HEK293 (cell line): ENCODE measurements at regions not wholly inside any gene's neighbourhood (a gene's known extent, or its start where the extent isn't known, plus 50 kb on each side); places are given as distances from the start of the nearest gene placed in this dataset.
A peak's percentile ranks its signal among the peaks of the same experiment; 100 is the strongest.

Source experiments
- MZF1 ChIP-seq: fragments of 450-650 bp; formaldehyde crosslinking; IDR thresholded peaks from 2 replicates; pipeline ENCODE4 v1.5.1; 2017; ENCODE audit warnings: missing biosample characterization, missing genetic modification characterization, borderline replicate concordance
- TRIM28 ChIP-seq: IDR thresholded peaks from 2 replicates; pipeline ENCODE4 v1.6.1; 2011; ENCODE audit warnings: low read length, control low read depth, borderline replicate concordance
- ZEB2 ChIP-seq: fragments of 450-650 bp; formaldehyde crosslinking; IDR thresholded peaks from 2 replicates; pipeline ENCODE4 v1.5.1; 2016; ENCODE audit warnings: missing biosample characterization, missing genetic modification characterization
- ZFP3 ChIP-seq: fragments of 450-650 bp; formaldehyde crosslinking; IDR thresholded peaks from 2 replicates; pipeline ENCODE4 v1.5.1; 2016; ENCODE audit warnings: low read depth, missing biosample characterization, missing genetic modification characterization
- ZNF571 ChIP-seq: fragments of 450-650 bp; formaldehyde crosslinking; IDR thresholded peaks from 2 replicates; pipeline ENCODE4 v1.5.0; 2017; ENCODE audit warnings: missing biosample characterization, missing genetic modification characterization
- TF ChIP-seq, protein P1 (sequence below): fragments of 450-650 bp; formaldehyde crosslinking; IDR thresholded peaks from 2 replicates; pipeline ENCODE4 v1.5.1; 2016; ENCODE audit warnings: missing biosample characterization, missing genetic modification characterization
- TF ChIP-seq, protein P2 (sequence below): fragments of 450-650 bp; IDR thresholded peaks from 2 replicates; pipeline ENCODE4 v1.5.1; 2018; ENCODE audit warnings: missing biosample characterization, missing genetic modification characterization

DNA sequence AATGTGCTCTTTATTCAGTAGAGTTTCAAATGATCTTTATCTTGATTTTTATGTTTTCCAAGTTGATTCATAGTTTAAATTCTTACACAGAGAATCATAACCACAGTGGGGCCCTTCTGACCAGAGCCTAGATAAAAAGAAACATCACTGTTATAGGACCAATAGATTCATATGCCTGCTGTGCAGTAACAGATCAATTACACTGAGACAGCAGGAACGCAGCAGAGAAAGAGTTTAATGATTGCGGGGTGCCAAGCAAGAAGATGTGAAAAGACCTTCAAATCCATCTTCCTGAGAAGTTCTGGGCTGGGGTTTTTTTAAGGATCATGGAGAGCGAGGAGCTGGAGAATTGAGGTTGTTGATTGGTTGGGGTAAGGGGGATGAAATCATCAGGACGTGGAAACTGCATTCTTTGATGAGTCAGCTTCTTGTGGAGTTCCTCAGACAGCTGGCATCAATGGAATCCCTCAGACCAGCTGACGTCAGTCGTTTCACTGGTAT is 346.6 kb downstream of the TBC1D4 start:
- no peak for TF ChIP-seq MZF1
- no peak for TF ChIP-seq ZNF571
- TF ChIP-seq, protein P1, sequence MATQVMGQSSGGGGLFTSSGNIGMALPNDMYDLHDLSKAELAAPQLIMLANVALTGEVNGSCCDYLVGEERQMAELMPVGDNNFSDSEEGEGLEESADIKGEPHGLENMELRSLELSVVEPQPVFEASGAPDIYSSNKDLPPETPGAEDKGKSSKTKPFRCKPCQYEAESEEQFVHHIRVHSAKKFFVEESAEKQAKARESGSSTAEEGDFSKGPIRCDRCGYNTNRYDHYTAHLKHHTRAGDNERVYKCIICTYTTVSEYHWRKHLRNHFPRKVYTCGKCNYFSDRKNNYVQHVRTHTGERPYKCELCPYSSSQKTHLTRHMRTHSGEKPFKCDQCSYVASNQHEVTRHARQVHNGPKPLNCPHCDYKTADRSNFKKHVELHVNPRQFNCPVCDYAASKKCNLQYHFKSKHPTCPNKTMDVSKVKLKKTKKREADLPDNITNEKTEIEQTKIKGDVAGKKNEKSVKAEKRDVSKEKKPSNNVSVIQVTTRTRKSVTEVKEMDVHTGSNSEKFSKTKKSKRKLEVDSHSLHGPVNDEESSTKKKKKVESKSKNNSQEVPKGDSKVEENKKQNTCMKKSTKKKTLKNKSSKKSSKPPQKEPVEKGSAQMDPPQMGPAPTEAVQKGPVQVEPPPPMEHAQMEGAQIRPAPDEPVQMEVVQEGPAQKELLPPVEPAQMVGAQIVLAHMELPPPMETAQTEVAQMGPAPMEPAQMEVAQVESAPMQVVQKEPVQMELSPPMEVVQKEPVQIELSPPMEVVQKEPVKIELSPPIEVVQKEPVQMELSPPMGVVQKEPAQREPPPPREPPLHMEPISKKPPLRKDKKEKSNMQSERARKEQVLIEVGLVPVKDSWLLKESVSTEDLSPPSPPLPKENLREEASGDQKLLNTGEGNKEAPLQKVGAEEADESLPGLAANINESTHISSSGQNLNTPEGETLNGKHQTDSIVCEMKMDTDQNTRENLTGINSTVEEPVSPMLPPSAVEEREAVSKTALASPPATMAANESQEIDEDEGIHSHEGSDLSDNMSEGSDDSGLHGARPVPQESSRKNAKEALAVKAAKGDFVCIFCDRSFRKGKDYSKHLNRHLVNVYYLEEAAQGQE, result no peak
- TF ChIP-seq, protein P2, sequence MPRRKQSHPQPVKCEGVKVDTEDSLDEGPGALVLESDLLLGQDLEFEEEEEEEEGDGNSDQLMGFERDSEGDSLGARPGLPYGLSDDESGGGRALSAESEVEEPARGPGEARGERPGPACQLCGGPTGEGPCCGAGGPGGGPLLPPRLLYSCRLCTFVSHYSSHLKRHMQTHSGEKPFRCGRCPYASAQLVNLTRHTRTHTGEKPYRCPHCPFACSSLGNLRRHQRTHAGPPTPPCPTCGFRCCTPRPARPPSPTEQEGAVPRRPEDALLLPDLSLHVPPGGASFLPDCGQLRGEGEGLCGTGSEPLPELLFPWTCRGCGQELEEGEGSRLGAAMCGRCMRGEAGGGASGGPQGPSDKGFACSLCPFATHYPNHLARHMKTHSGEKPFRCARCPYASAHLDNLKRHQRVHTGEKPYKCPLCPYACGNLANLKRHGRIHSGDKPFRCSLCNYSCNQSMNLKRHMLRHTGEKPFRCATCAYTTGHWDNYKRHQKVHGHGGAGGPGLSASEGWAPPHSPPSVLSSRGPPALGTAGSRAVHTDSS (tag by site-specific recombination), result no peak
- no peak for TF ChIP-seq ZFP3 (tag by site-specific recombination)
- TF ChIP-seq ZEB2 (tag by site-specific recombination), result no peak
- TF ChIP-seq TRIM28, result peak; percentile 78; the same call in 1 of the 2 replicates
